ENCODE measurements at regions not wholly inside any gene's neighbourhood (a gene's known extent, or its start where the extent isn't known, plus 50 kb on each side); places are given as distances from the start of the nearest gene placed in this dataset.

- no peaks in the 10 kb centered on the region for H3K36me3 Mint-ChIP-seq (ENCODE audit: insufficient read depth)
- no peak for DNase-seq
- H3K4me1 Mint-ChIP-seq (ENCODE audit: low read depth), result no peaks in the 10 kb centered on the region
- no peak for ATAC-seq
- no peaks in the 10 kb centered on the region for H3K27me3 Mint-ChIP-seq (ENCODE audit: low read depth)
- H3K9me3 Mint-ChIP-seq, result no peaks in the 10 kb centered on the region
- H3K4me3 Mint-ChIP-seq, result no peak overlapping the region
Observed at GRCh38 chr3:67848299-67848698, 193.9 kb upstream of the SUCLG2 start.

- DNase-seq (no peak), ATAC-seq (no peak)
- no peak overlapping the region for H3K4me3 Mint-ChIP-seq
- no peaks in the 10 kb centered on the region for H3K9me3 Mint-ChIP-seq
- H3K27me3 Mint-ChIP-seq (ENCODE audit: low read depth), result no peaks in the 10 kb centered on the region
- H3K36me3 Mint-ChIP-seq (ENCODE audit: insufficient read depth), result no peaks in the 10 kb centered on the region
- H3K4me1 Mint-ChIP-seq (ENCODE audit: low read depth), result no peaks in the 10 kb centered on the region
Observed at GRCh38 chr3:67846166-67846565, 191.8 kb upstream of the SUCLG2 start.

GRCh38 chr3:67832817-67833216 lies 178.4 kb upstream of the SUCLG2 start:
- ATAC-seq, result no peak
- Mint-ChIP-seq H3K36me3 (ENCODE audit: insufficient read depth) (no peaks in the 10 kb centered on the region), H3K9me3 (peaks cover 39% of the 10 kb centered on the region), H3K4me3 (no peak overlapping the region), H3K4me1 (ENCODE audit: low read depth) (no peaks in the 10 kb centered on the region), H3K27me3 (ENCODE audit: low read depth) (peaks cover 2% of the 10 kb centered on the region)
- no peak for DNase-seq

- peaks cover 44% of the 10 kb centered on the region for H3K9me3 Mint-ChIP-seq
- no peak for ATAC-seq
- DNase-seq, result no peak
- peaks cover 2% of the 10 kb centered on the region for H3K27me3 Mint-ChIP-seq (ENCODE audit: low read depth)
- no peaks in the 10 kb centered on the region for H3K36me3 Mint-ChIP-seq (ENCODE audit: insufficient read depth)
- no peak overlapping the region for H3K4me3 Mint-ChIP-seq
- no peaks in the 10 kb centered on the region for H3K4me1 Mint-ChIP-seq (ENCODE audit: low read depth)
Observed at GRCh38 chr3:67831262-67831661, 176.8 kb upstream of the SUCLG2 start.

- ATAC-seq (no peak), DNase-seq (no peak)
- Mint-ChIP-seq H3K4me3 (no peak overlapping the region), H3K9me3 (peaks cover 28% of the 10 kb centered on the region), H3K27me3 (ENCODE audit: low read depth) (peaks cover 2% of the 10 kb centered on the region), H3K4me1 (ENCODE audit: low read depth) (no peaks in the 10 kb centered on the region), H3K36me3 (ENCODE audit: insufficient read depth) (no peaks in the 10 kb centered on the region)
Observed at GRCh38 chr3:67828486-67829010, 174.1 kb upstream of the SUCLG2 start.

- H3K4me1 Mint-ChIP-seq (ENCODE audit: low read depth), result no peaks in the 10 kb centered on the region
- H3K9me3 Mint-ChIP-seq, result no peaks in the 10 kb centered on the region
- ATAC-seq (no peak), DNase-seq (no peak)
- no peak overlapping the region for H3K4me3 Mint-ChIP-seq
- no peaks in the 10 kb centered on the region for H3K27me3 Mint-ChIP-seq (ENCODE audit: low read depth)
- H3K36me3 Mint-ChIP-seq (ENCODE audit: insufficient read depth), result no peaks in the 10 kb centered on the region
Observed at GRCh38 chr3:67821135-67821534, 166.7 kb upstream of the SUCLG2 start.

GRCh38 chr3:67819447-67819846 lies 165.0 kb upstream of the SUCLG2 start:
- no peaks in the 10 kb centered on the region for H3K27me3 Mint-ChIP-seq (ENCODE audit: low read depth)
- no peaks in the 10 kb centered on the region for H3K36me3 Mint-ChIP-seq (ENCODE audit: insufficient read depth)
- no peaks in the 10 kb centered on the region for H3K9me3 Mint-ChIP-seq
- DNase-seq (no peak), ATAC-seq (no peak)
- H3K4me3 Mint-ChIP-seq, result no peak overlapping the region
- H3K4me1 Mint-ChIP-seq (ENCODE audit: low read depth), result no peaks in the 10 kb centered on the region

GRCh38 chr3:67809370-67809935 lies 155.0 kb upstream of the SUCLG2 start:
- ATAC-seq, result no peak

GRCh38 chr3:67808906-67809305 lies 154.5 kb upstream of the SUCLG2 start:
- DNase-seq, result no peak
- no peak overlapping the region for H3K4me3 Mint-ChIP-seq
- peaks cover 2% of the 10 kb centered on the region for H3K27me3 Mint-ChIP-seq (ENCODE audit: low read depth)
- H3K4me1 Mint-ChIP-seq (ENCODE audit: low read depth), result no peaks in the 10 kb centered on the region
- ATAC-seq, result no peak
- peaks cover 2% of the 10 kb centered on the region for H3K9me3 Mint-ChIP-seq
- no peaks in the 10 kb centered on the region for H3K36me3 Mint-ChIP-seq (ENCODE audit: insufficient read depth)

More at GRCh38 chr3:67809370-67809935, 155.0 kb upstream of the SUCLG2 start:
- Mint-ChIP-seq H3K4me1 (ENCODE audit: low read depth) (no peaks in the 10 kb centered on the region), H3K9me3 (no peaks in the 10 kb centered on the region), H3K27me3 (ENCODE audit: low read depth) (peaks cover 2% of the 10 kb centered on the region), H3K4me3 (no peak overlapping the region), H3K36me3 (ENCODE audit: insufficient read depth) (no peaks in the 10 kb centered on the region)
- no peak for DNase-seq

GRCh38 chr3:67804578-67804977 lies 150.2 kb upstream of the SUCLG2 start:
- DNase-seq (no peak), ATAC-seq (no peak)
- Mint-ChIP-seq H3K9me3 (peaks cover 16% of the 10 kb centered on the region), H3K4me3 (no peak overlapping the region), H3K27me3 (ENCODE audit: low read depth) (peaks cover 2% of the 10 kb centered on the region), H3K36me3 (ENCODE audit: insufficient read depth) (peaks cover 3% of the 10 kb centered on the region), H3K4me1 (ENCODE audit: low read depth) (no peaks in the 10 kb centered on the region)

- DNase-seq (no peak), ATAC-seq (no peak)
- Mint-ChIP-seq H3K4me3 (no peak overlapping the region), H3K4me1 (ENCODE audit: low read depth) (no peaks in the 10 kb centered on the region), H3K9me3 (peaks cover 16% of the 10 kb centered on the region), H3K36me3 (ENCODE audit: insufficient read depth) (peaks cover 3% of the 10 kb centered on the region), H3K27me3 (ENCODE audit: low read depth) (peaks cover 2% of the 10 kb centered on the region)
Observed at GRCh38 chr3:67804089-67804488, 149.7 kb upstream of the SUCLG2 start.

GRCh38 chr3:67798412-67798811 lies 144.0 kb upstream of the SUCLG2 start:
- no peak overlapping the region for H3K4me3 Mint-ChIP-seq
- ATAC-seq, result no peak
- H3K36me3 Mint-ChIP-seq (ENCODE audit: insufficient read depth), result peaks cover under 1% of the 10 kb centered on the region
- no peak for DNase-seq
- H3K27me3 Mint-ChIP-seq (ENCODE audit: low read depth), result no peaks in the 10 kb centered on the region
- H3K9me3 Mint-ChIP-seq, result peaks cover 9% of the 10 kb centered on the region
- no peaks in the 10 kb centered on the region for H3K4me1 Mint-ChIP-seq (ENCODE audit: low read depth)

- no peaks in the 10 kb centered on the region for H3K36me3 Mint-ChIP-seq (ENCODE audit: insufficient read depth)
- no peak overlapping the region for H3K4me3 Mint-ChIP-seq
- H3K4me1 Mint-ChIP-seq (ENCODE audit: low read depth), result peaks cover 12% of the 10 kb centered on the region
- no peaks in the 10 kb centered on the region for H3K27me3 Mint-ChIP-seq (ENCODE audit: low read depth)
- no peaks in the 10 kb centered on the region for H3K9me3 Mint-ChIP-seq
- DNase-seq, result no peak
- no peak for ATAC-seq
Observed at GRCh38 chr3:67791620-67792019, 137.2 kb upstream of the SUCLG2 start.

GRCh38 chr3:67790043-67790442 lies 135.6 kb upstream of the SUCLG2 start:
- no peak overlapping the region for H3K4me3 Mint-ChIP-seq

GRCh38 chr3:67788396-67788795 lies 134.0 kb upstream of the SUCLG2 start:
- no peak for DNase-seq
- H3K9me3 Mint-ChIP-seq, result peaks cover 16% of the 10 kb centered on the region
- no peaks in the 10 kb centered on the region for H3K27me3 Mint-ChIP-seq (ENCODE audit: low read depth)
- peaks cover 12% of the 10 kb centered on the region for H3K4me1 Mint-ChIP-seq (ENCODE audit: low read depth)
- peaks cover 6% of the 10 kb centered on the region for H3K36me3 Mint-ChIP-seq (ENCODE audit: insufficient read depth)
- no peak overlapping the region for H3K4me3 Mint-ChIP-seq
- ATAC-seq, result no peak

More at GRCh38 chr3:67790043-67790442, 135.6 kb upstream of the SUCLG2 start:
- H3K27me3 Mint-ChIP-seq (ENCODE audit: low read depth), result no peaks in the 10 kb centered on the region
- peaks cover 13% of the 10 kb centered on the region for H3K9me3 Mint-ChIP-seq
- H3K36me3 Mint-ChIP-seq (ENCODE audit: insufficient read depth), result peaks cover 6% of the 10 kb centered on the region
- DNase-seq, result peak; percentile 53
- peak; percentile 60 to 61 for ATAC-seq
- peaks cover 12% of the 10 kb centered on the region for H3K4me1 Mint-ChIP-seq (ENCODE audit: low read depth)

Measured in activated T-cell treated with anti-CD3 and anti-CD28 coated beads, Interleukin-2, amount 50 U/mL, for 4 hours (primary cell).